ENCODE measurements at regions not wholly inside any gene's neighbourhood (a gene's known extent, or its start where the extent isn't known, plus 50 kb on each side); places are given as distances from the start of the nearest gene placed in this dataset.

DNA sequence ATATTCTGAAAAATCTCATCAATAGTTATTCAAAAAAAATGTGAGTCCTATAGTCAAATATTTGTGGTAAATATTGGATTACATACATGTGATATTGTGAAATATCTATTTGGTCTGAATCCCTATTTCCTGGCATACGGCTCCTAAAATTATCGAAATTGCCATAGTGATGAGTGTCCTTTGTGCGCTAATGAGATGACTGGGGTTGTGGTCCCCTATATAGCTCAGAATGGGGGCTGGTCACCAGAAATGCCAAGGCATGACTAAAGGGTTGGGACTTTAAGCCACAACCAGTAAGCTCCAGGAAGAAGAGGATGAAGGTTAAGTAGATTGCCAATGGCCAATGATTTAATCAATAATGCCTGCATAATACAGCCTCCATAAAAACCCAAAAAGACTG, 610.2 kb upstream of the CHRM3 start:
- TF ChIP-seq, protein P1, sequence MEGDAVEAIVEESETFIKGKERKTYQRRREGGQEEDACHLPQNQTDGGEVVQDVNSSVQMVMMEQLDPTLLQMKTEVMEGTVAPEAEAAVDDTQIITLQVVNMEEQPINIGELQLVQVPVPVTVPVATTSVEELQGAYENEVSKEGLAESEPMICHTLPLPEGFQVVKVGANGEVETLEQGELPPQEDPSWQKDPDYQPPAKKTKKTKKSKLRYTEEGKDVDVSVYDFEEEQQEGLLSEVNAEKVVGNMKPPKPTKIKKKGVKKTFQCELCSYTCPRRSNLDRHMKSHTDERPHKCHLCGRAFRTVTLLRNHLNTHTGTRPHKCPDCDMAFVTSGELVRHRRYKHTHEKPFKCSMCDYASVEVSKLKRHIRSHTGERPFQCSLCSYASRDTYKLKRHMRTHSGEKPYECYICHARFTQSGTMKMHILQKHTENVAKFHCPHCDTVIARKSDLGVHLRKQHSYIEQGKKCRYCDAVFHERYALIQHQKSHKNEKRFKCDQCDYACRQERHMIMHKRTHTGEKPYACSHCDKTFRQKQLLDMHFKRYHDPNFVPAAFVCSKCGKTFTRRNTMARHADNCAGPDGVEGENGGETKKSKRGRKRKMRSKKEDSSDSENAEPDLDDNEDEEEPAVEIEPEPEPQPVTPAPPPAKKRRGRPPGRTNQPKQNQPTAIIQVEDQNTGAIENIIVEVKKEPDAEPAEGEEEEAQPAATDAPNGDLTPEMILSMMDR (IDR thresholded peaks at IDR 0.05), result no peak
- no peak for TF ChIP-seq POLR2A (IDR thresholded peaks at IDR 0.05)

Measured in adrenal gland (tissue), 5 donors.